GM18861 (cell line): ENCODE measurements at regions not wholly inside any gene's neighbourhood (a gene's known extent, or its start where the extent isn't known, plus 50 kb on each side); places are given as distances from the start of the nearest gene placed in this dataset.
"Not testable (repeated sequence)": the region's sequence is repeated elsewhere in the genome, so short reads cannot be mapped to it uniquely, and the experiment has no call there.

Experiments
- ATAC-seq: cut with Tn5 transposase; IDR thresholded peaks from one replicate; pipeline ENCODE4 v1.9.1; 2021; ENCODE audit not compliant: unreplicated experiment

- no peak for ATAC-seq
These were observed 150.5 kb downstream of the LYPLAL1 start for GRCh38 chr1:219324171-219324570.

GRCh38 chr1:219323426-219323825 lies 149.7 kb downstream of the LYPLAL1 start:
- no peak for ATAC-seq

GRCh38 chr1:219322766-219323165 lies 149.1 kb downstream of the LYPLAL1 start:
- no peak for ATAC-seq

GRCh38 chr1:219320563-219320962 lies 146.9 kb downstream of the LYPLAL1 start:
- ATAC-seq: not testable (repeated sequence)

GRCh38 chr1:219318826-219319225 lies 145.1 kb downstream of the LYPLAL1 start:
- ATAC-seq: no peak

GRCh38 chr1:219317762-219318353 lies 144.2 kb downstream of the LYPLAL1 start:
- ATAC-seq: peak; percentile 82

GRCh38 chr1:219316066-219316465 lies 142.4 kb downstream of the LYPLAL1 start:
- ATAC-seq: no peak

- no peak for ATAC-seq
These were observed 140.3 kb downstream of the LYPLAL1 start for GRCh38 chr1:219313961-219314360.

GRCh38 chr1:219312967-219313366 lies 139.3 kb downstream of the LYPLAL1 start:
- ATAC-seq: no peak

GRCh38 chr1:219310181-219310728 lies 136.6 kb downstream of the LYPLAL1 start:
- no peak for ATAC-seq

- no peak for ATAC-seq
These were observed 134.7 kb downstream of the LYPLAL1 start for GRCh38 chr1:219308367-219308766.

GRCh38 chr1:219304227-219305226 lies 130.8 kb downstream of the LYPLAL1 start:
- no peak for ATAC-seq

GRCh38 chr1:219302697-219303096 lies 129.0 kb downstream of the LYPLAL1 start:
- ATAC-seq: no peak

- ATAC-seq: no peak
These were observed 125.7 kb downstream of the LYPLAL1 start for GRCh38 chr1:219299420-219299819.

GRCh38 chr1:219298571-219299148 lies 125.0 kb downstream of the LYPLAL1 start:
- ATAC-seq: no peak

- ATAC-seq: no peak
These were observed 123.0 kb downstream of the LYPLAL1 start for GRCh38 chr1:219296430-219297355.

GRCh38 chr1:219294251-219294650 lies 120.6 kb downstream of the LYPLAL1 start:
- no peak for ATAC-seq

- no peak for ATAC-seq
These were observed 119.7 kb downstream of the LYPLAL1 start for GRCh38 chr1:219293410-219293809.

GRCh38 chr1:219292999-219293398 lies 119.3 kb downstream of the LYPLAL1 start:
- no peak for ATAC-seq

- ATAC-seq: no peak
These were observed 118.7 kb downstream of the LYPLAL1 start for GRCh38 chr1:219292341-219292740.
